ENCODE measurements at regions not wholly inside any gene's neighbourhood (a gene's known extent, or its start where the extent isn't known, plus 50 kb on each side); places are given as distances from the start of the nearest gene placed in this dataset.

DNA sequence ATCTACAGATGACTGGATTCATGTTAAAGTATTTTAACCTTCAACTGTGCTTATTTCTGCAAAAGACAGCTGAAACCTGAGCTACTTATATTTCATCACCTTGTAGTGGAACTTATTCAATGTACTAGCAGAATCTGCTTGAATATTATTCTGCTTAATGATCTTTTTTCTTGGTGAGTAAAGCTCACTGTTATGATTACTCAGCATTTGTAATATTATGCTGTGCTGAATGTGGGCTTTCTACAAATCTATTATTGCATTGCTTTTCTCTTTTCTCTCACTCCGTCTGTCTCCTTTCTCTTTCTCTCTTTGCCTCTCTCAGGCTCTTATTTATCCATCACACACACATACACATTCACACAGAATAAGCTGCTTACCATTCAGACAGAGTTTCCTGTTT lies 98.7 kb upstream of the TMEM196 start:
- Histone ChIP-seq H3K27me3 (ENCODE audit: control insufficient read depth in 1 of 2, insufficient read depth in 2 of 2, low read length in 1 of 2) (no peaks in the 10 kb centered on the region), H3K36me3 (ENCODE audit: control insufficient read depth in 1 of 2, insufficient read depth in 2 of 2, low read length in 1 of 2) (no peaks in the 10 kb centered on the region), H3K9me3 (ENCODE audit: control insufficient read depth, low read length) (no peaks in the 10 kb centered on the region), H3K27ac (ENCODE audit: low read depth in 1 of 2, low read length in 2 of 2) (no peak overlapping the region), H3K4me1 (ENCODE audit: control insufficient read depth in 1 of 2, insufficient read depth in 2 of 2, low read length in 2 of 2) (no peaks in the 10 kb centered on the region), H3K4me3 (ENCODE audit: low read length in 2 of 2) (no peak overlapping the region)
- DNase-seq, result no peak
- 65 to 68% methylated on average over 1 of the region's 1 CpG for WGBS, 2 donors
- ATAC-seq (ENCODE audit: low FRiP score), result no peak
- intact Hi-C loops (cut with DNase I), result no loop called here

- H3K9me3 ChIP-seq (ENCODE audit: control insufficient read depth, low read length), result no peaks in the 10 kb centered on the region
- DNase-seq (no peak), ATAC-seq (ENCODE audit: low FRiP score) (no peak)
- H3K4me3 ChIP-seq (ENCODE audit: low read length in 2 of 2), result no peak overlapping the region
- H3K27me3 ChIP-seq (ENCODE audit: control insufficient read depth in 1 of 2, insufficient read depth in 2 of 2, low read length in 1 of 2), result no peaks in the 10 kb centered on the region
- WGBS, 2 donors, result 83 to 86% methylated on average over 2 of the region's 2 CpGs
- H3K36me3 ChIP-seq (ENCODE audit: control insufficient read depth in 1 of 2, insufficient read depth in 2 of 2, low read length in 1 of 2), result no peaks in the 10 kb centered on the region
- intact Hi-C loops (cut with DNase I), result no loop called here
- H3K4me1 ChIP-seq (ENCODE audit: control insufficient read depth in 1 of 2, insufficient read depth in 2 of 2, low read length in 2 of 2), result no peaks in the 10 kb centered on the region
- H3K27ac ChIP-seq (ENCODE audit: low read depth in 1 of 2, low read length in 2 of 2), result no peak overlapping the region
These were observed 97.7 kb upstream of the TMEM196 start for GRCh38 chr7:19871102-19871501.

GRCh38 chr7:19869979-19870378 lies 96.6 kb upstream of the TMEM196 start:
- no peaks in the 10 kb centered on the region for H3K27me3 ChIP-seq (ENCODE audit: control insufficient read depth in 1 of 2, insufficient read depth in 2 of 2, low read length in 1 of 2)
- H3K4me3 ChIP-seq (ENCODE audit: low read length in 2 of 2), result no peak overlapping the region
- DNase-seq (no peak), ATAC-seq (ENCODE audit: low FRiP score) (no peak)
- H3K36me3 ChIP-seq (ENCODE audit: control insufficient read depth in 1 of 2, insufficient read depth in 2 of 2, low read length in 1 of 2), result no peaks in the 10 kb centered on the region
- WGBS, 2 donors, result 90 to 96% methylated on average over 3 of the region's 3 CpGs
- no peak overlapping the region for H3K27ac ChIP-seq (ENCODE audit: low read depth in 1 of 2, low read length in 2 of 2)
- no peaks in the 10 kb centered on the region for H3K9me3 ChIP-seq (ENCODE audit: control insufficient read depth, low read length)
- intact Hi-C loops (cut with DNase I), result no loop called here
- no peaks in the 10 kb centered on the region for H3K4me1 ChIP-seq (ENCODE audit: control insufficient read depth in 1 of 2, insufficient read depth in 2 of 2, low read length in 2 of 2)

DNA sequence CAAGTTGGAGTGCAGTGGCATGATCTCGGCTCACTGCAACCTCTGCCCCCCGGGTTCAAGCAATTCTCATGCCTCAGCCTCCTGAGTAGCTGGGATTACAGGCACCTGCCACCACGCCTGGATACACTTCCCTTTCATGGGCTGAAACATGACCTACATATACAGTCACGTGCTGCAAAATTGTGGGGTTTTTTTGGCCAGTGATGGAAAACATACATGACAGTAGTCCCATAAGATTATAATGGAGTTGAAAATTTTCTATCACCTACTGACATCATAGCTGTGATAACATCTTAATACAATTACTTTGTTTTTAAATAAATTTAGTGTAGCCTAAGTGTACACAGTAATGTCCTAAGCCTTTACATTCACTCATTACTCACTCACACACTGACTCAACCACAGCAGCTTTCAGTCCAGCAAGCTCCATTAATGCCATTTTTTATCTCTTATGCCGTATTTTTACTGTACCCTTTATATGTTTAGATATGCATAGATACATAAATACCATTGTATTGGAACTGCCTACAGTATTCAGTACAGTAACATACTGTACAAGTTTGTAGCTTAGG lies 79.9 kb upstream of the TMEM196 start:
- Histone ChIP-seq H3K4me1 (ENCODE audit: control insufficient read depth in 1 of 2, insufficient read depth in 2 of 2, low read length in 2 of 2) (no peaks in the 10 kb centered on the region), H3K9me3 (ENCODE audit: control insufficient read depth, low read length) (no peaks in the 10 kb centered on the region), H3K4me3 (ENCODE audit: low read length in 2 of 2) (no peak overlapping the region), H3K36me3 (ENCODE audit: control insufficient read depth in 1 of 2, insufficient read depth in 2 of 2, low read length in 1 of 2) (no peaks in the 10 kb centered on the region), H3K27me3 (ENCODE audit: control insufficient read depth in 1 of 2, insufficient read depth in 2 of 2, low read length in 1 of 2) (no peaks in the 10 kb centered on the region), H3K27ac (ENCODE audit: low read depth in 1 of 2, low read length in 2 of 2) (no peak overlapping the region)
- intact Hi-C loops (cut with DNase I), result no loop called here
- WGBS, 2 donors, result 67 to 70% methylated on average over 5 of the region's 5 CpGs
- ATAC-seq (ENCODE audit: low FRiP score), result no peak
- DNase-seq, result no peak

DNA sequence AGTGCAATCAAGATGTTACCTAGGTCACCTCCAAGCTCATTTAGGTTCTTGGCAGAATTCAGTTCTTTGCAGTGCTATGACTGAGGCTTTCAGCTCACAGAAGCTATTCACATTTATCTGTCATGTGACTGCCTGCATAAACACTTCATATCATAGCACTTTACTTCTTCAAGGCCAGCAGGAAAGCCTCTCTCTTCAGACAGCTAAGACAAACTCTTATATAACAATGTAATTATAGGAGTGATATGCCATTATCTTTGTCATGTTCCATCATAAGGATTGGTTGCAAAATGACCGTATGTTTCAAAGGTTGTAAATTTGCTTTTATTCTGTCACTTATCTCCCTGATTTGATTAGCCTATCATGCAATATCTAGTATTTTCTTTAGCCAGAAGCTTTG lies 78.8 kb upstream of the TMEM196 start:
- Histone ChIP-seq H3K9me3 (ENCODE audit: control insufficient read depth, low read length) (no peaks in the 10 kb centered on the region), H3K4me3 (ENCODE audit: low read length in 2 of 2) (no peak overlapping the region), H3K4me1 (ENCODE audit: control insufficient read depth in 1 of 2, insufficient read depth in 2 of 2, low read length in 2 of 2) (no peaks in the 10 kb centered on the region), H3K27me3 (ENCODE audit: control insufficient read depth in 1 of 2, insufficient read depth in 2 of 2, low read length in 1 of 2) (no peaks in the 10 kb centered on the region), H3K27ac (ENCODE audit: low read depth in 1 of 2, low read length in 2 of 2) (no peak overlapping the region), H3K36me3 (ENCODE audit: control insufficient read depth in 1 of 2, insufficient read depth in 2 of 2, low read length in 1 of 2) (no peaks in the 10 kb centered on the region)
- ATAC-seq (ENCODE audit: low FRiP score) (no peak), DNase-seq (no peak)
- 63 to 70% methylated on average over 1 of the region's 1 CpG for WGBS, 2 donors
- intact Hi-C loops (cut with DNase I), result no loop called here

GRCh38 chr7:19851504-19851903 lies 78.1 kb upstream of the TMEM196 start:
- Histone ChIP-seq H3K4me3 (ENCODE audit: low read length in 2 of 2) (no peak overlapping the region), H3K4me1 (ENCODE audit: control insufficient read depth in 1 of 2, insufficient read depth in 2 of 2, low read length in 2 of 2) (no peaks in the 10 kb centered on the region), H3K27ac (ENCODE audit: low read depth in 1 of 2, low read length in 2 of 2) (no peak overlapping the region), H3K9me3 (ENCODE audit: control insufficient read depth, low read length) (no peaks in the 10 kb centered on the region), H3K36me3 (ENCODE audit: control insufficient read depth in 1 of 2, insufficient read depth in 2 of 2, low read length in 1 of 2) (no peaks in the 10 kb centered on the region), H3K27me3 (ENCODE audit: control insufficient read depth in 1 of 2, insufficient read depth in 2 of 2, low read length in 1 of 2) (no peaks in the 10 kb centered on the region)
- no peak for DNase-seq
- no peak for ATAC-seq (ENCODE audit: low FRiP score)
- WGBS, 2 donors, result 81 to 85% methylated on average over 3 of the region's 3 CpGs
- intact Hi-C loops (cut with DNase I), result no loop called here

GRCh38 chr7:19834566-19834965 lies 61.1 kb upstream of the TMEM196 start:
- Histone ChIP-seq H3K27ac (ENCODE audit: low read depth in 1 of 2, low read length in 2 of 2) (no peak overlapping the region), H3K9me3 (ENCODE audit: control insufficient read depth, low read length) (no peaks in the 10 kb centered on the region), H3K36me3 (ENCODE audit: control insufficient read depth in 1 of 2, insufficient read depth in 2 of 2, low read length in 1 of 2) (no peaks in the 10 kb centered on the region), H3K4me3 (ENCODE audit: low read length in 2 of 2) (no peak overlapping the region), H3K4me1 (ENCODE audit: control insufficient read depth in 1 of 2, insufficient read depth in 2 of 2, low read length in 2 of 2) (no peaks in the 10 kb centered on the region), H3K27me3 (ENCODE audit: control insufficient read depth in 1 of 2, insufficient read depth in 2 of 2, low read length in 1 of 2) (no peaks in the 10 kb centered on the region)
- ATAC-seq (ENCODE audit: low FRiP score) (no peak), DNase-seq (no peak)
- WGBS, 2 donors, result 56 to 63% methylated on average over 2 of the region's 2 CpGs
- intact Hi-C loops (cut with DNase I), result no loop called here

DNA sequence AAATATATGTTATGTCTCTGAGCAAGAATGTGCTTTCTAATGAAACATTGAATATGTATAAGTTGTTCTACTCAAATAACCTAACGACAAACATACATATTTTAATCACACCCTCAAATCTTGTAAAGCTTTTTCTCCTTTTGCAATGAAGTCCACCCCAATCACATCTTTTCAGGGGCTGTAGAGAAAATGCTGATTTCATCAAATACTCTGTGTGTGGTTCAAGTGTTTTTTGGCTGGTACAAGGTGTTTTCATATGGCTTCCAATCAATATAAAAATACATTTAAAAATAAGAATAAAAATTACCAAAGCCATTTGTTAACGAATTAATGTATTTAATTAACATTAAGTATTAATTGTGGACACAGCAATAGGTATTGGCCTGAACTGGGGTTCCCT lies 57.2 kb upstream of the TMEM196 start:
- Histone ChIP-seq H3K36me3 (ENCODE audit: control insufficient read depth in 1 of 2, insufficient read depth in 2 of 2, low read length in 1 of 2) (no peaks in the 10 kb centered on the region), H3K9me3 (ENCODE audit: control insufficient read depth, low read length) (no peaks in the 10 kb centered on the region), H3K4me1 (ENCODE audit: control insufficient read depth in 1 of 2, insufficient read depth in 2 of 2, low read length in 2 of 2) (no peaks in the 10 kb centered on the region), H3K4me3 (ENCODE audit: low read length in 2 of 2) (no peak overlapping the region), H3K27ac (ENCODE audit: low read depth in 1 of 2, low read length in 2 of 2) (no peak overlapping the region), H3K27me3 (ENCODE audit: control insufficient read depth in 1 of 2, insufficient read depth in 2 of 2, low read length in 1 of 2) (no peaks in the 10 kb centered on the region)
- intact Hi-C loops (cut with DNase I), result no loop called here
- ATAC-seq (ENCODE audit: low FRiP score), result no peak
- DNase-seq, result no peak
- 59 to 60% methylated on average over 2 of the region's 2 CpGs for WGBS, 2 donors

Measured in aorta (tissue), 5 donors.